WERI-Rb-1 (cell line): ENCODE measurements at regions not wholly inside any gene's neighbourhood (a gene's known extent, or its start where the extent isn't known, plus 50 kb on each side); places are given as distances from the start of the nearest gene placed in this dataset.
"Not testable (repeated sequence)": the region's sequence is repeated elsewhere in the genome, so short reads cannot be mapped to it uniquely, and the experiment has no call there.

Source experiments
- DNase-seq: peaks from one replicate; pipeline ENCODE4 v3.0.0-alpha.2; 2020
- H3K27ac ChIP-seq: fragments of 250-450 bp; sonication (Bioruptor Pico); 2 replicates; pipeline ENCODE4 v1.5.1; 2020; ENCODE audit warnings: mild to moderate bottlenecking, moderate library complexity
- H3K27me3 ChIP-seq: fragments of 250-450 bp; sonication (Bioruptor Pico); 2 replicates; pipeline ENCODE4 v1.5.1; 2021; ENCODE audit warnings: mild to moderate bottlenecking, low read depth, moderate library complexity; ENCODE audit not compliant: insufficient read depth, severe bottlenecking
- H3K36me3 ChIP-seq: fragments of 250-450 bp; sonication (Bioruptor Pico); 2 replicates; pipeline ENCODE4 v1.5.1; 2020; ENCODE audit warnings: mild to moderate bottlenecking, moderate library complexity
- H3K4me3 ChIP-seq: 2 replicates; pipeline ENCODE4 v1.5.1; 2011; ENCODE audit warnings: low read depth, mild to moderate bottlenecking, control low read depth, low read length
- H3K9me3 ChIP-seq: fragments of 250-450 bp; sonication (Bioruptor Pico); 2 replicates; pipeline ENCODE4 v1.5.1; 2021; ENCODE audit warnings: mild to moderate bottlenecking, moderate library complexity; ENCODE audit not compliant: severe bottlenecking
- TF ChIP-seq, protein P1 (sequence below): IDR thresholded peaks from 2 replicates; pipeline ENCODE4 v1.5.1; 2011; ENCODE audit warnings: low read depth, mild to moderate bottlenecking, control low read depth, inconsistent platforms, low read length

DNA sequence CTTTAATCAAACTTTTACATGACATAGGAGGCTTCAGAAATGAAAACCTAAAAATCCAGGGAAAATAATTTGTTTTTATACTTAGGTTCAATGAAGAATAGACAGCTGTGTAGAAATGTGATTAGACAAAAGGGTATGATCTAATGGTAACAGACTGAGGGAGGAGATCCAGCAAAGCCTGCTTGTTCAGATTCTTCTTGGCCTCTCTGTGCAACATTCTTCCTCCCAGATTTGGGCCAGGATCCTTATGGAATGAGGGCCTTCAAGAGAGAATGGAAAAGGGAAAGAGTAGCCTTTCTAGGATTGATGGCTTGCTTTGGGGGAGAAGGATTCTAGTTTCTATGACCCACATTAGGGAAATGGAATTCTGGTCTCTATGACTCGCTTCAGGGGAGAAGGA lies 94.5 kb upstream of the G2E3 start:
- TF ChIP-seq, protein P1, sequence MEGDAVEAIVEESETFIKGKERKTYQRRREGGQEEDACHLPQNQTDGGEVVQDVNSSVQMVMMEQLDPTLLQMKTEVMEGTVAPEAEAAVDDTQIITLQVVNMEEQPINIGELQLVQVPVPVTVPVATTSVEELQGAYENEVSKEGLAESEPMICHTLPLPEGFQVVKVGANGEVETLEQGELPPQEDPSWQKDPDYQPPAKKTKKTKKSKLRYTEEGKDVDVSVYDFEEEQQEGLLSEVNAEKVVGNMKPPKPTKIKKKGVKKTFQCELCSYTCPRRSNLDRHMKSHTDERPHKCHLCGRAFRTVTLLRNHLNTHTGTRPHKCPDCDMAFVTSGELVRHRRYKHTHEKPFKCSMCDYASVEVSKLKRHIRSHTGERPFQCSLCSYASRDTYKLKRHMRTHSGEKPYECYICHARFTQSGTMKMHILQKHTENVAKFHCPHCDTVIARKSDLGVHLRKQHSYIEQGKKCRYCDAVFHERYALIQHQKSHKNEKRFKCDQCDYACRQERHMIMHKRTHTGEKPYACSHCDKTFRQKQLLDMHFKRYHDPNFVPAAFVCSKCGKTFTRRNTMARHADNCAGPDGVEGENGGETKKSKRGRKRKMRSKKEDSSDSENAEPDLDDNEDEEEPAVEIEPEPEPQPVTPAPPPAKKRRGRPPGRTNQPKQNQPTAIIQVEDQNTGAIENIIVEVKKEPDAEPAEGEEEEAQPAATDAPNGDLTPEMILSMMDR = no peak
- Histone ChIP-seq H3K4me3 (no peak overlapping the region), H3K9me3 (no peaks in the 10 kb centered on the region), H3K27me3 (no peaks in the 10 kb centered on the region), H3K27ac (no peak overlapping the region), H3K36me3 (no peaks in the 10 kb centered on the region)
- DNase-seq = no peak

- Histone ChIP-seq H3K36me3 (no peaks in the 10 kb centered on the region), H3K27me3 (no peaks in the 10 kb centered on the region), H3K9me3 (no peaks in the 10 kb centered on the region), H3K4me3 (no peak overlapping the region), H3K27ac (no peak overlapping the region)
- DNase-seq = no peak
- TF ChIP-seq, protein P1 = no peak
Observed at GRCh38 chr14:30468354-30468753, 90.6 kb upstream of the G2E3 start.

GRCh38 chr14:30471980-30472379 lies 87.0 kb upstream of the G2E3 start:
- Histone ChIP-seq H3K27ac (no peak overlapping the region), H3K4me3 (no peak overlapping the region), H3K36me3 (no peaks in the 10 kb centered on the region), H3K27me3 (no peaks in the 10 kb centered on the region), H3K9me3 (no peaks in the 10 kb centered on the region)
- no peak for DNase-seq
- TF ChIP-seq, protein P1 = no peak

GRCh38 chr14:30473846-30474696 lies 84.9 kb upstream of the G2E3 start:
- not testable (repeated sequence) for DNase-seq, H3K27ac ChIP-seq

GRCh38 chr14:30482276-30482675 lies 76.7 kb upstream of the G2E3 start:
- TF ChIP-seq, protein P1 = no peak
- Histone ChIP-seq H3K36me3 (no peaks in the 10 kb centered on the region), H3K27me3 (no peaks in the 10 kb centered on the region), H3K9me3 (no peaks in the 10 kb centered on the region), H3K4me3 (no peak overlapping the region), H3K27ac (no peak overlapping the region)
- no peak for DNase-seq

More at GRCh38 chr14:30473846-30474696, 84.9 kb upstream of the G2E3 start:
- not testable (repeated sequence) for H3K36me3 ChIP-seq, H3K4me3 ChIP-seq, H3K27me3 ChIP-seq, H3K9me3 ChIP-seq

- Histone ChIP-seq H3K4me3 (no peak overlapping the region), H3K9me3 (no peaks in the 10 kb centered on the region), H3K27ac (no peak overlapping the region), H3K36me3 (no peaks in the 10 kb centered on the region), H3K27me3 (no peaks in the 10 kb centered on the region)
- TF ChIP-seq, protein P1 = no peak
- no peak for DNase-seq
Observed at GRCh38 chr14:30484201-30484600, 74.8 kb upstream of the G2E3 start.
